Memory B cell (primary cell): ENCODE measurements at regions not wholly inside any gene's neighbourhood (a gene's known extent, or its start where the extent isn't known, plus 50 kb on each side); places are given as distances from the start of the nearest gene placed in this dataset.

Source experiments
- ATAC-seq: fragments of 150-1000 bp; cut with Tn5 transposase; 2 replicates; pipeline ENCODE4 v1.10.0; 2021; ENCODE audit warnings: low read depth, mild to moderate bottlenecking, moderate library complexity
- DNase-seq, 2 donors: peaks; one replicate each; pipeline ENCODE4 v3.0.0; 2022; ENCODE audit warnings: low spot score in 2 of 2
- H3K27ac Mint-ChIP-seq: one replicate; pipeline ENCODE4 v1.8.0; 2022; ENCODE audit warnings: mild to moderate bottlenecking, moderate library complexity, mixed read lengths
- H3K27me3 Mint-ChIP-seq: one replicate; pipeline ENCODE4 v1.8.0; 2022; ENCODE audit warnings: mixed read lengths
- H3K36me3 Mint-ChIP-seq: one replicate; pipeline ENCODE4 v1.8.0; 2022; ENCODE audit warnings: mild to moderate bottlenecking, mixed read lengths
- H3K4me1 Mint-ChIP-seq: one replicate; pipeline ENCODE4 v1.8.0; 2022; ENCODE audit warnings: mixed read lengths
- H3K4me3 Mint-ChIP-seq: one replicate; pipeline ENCODE4 v1.8.0; 2022; ENCODE audit warnings: mild to moderate bottlenecking, moderate library complexity, mixed read lengths
- H3K9me3 Mint-ChIP-seq: one replicate; pipeline ENCODE4 v1.8.0; 2022; ENCODE audit warnings: mixed read lengths

GRCh38 chr9:82539146-82539545 is 523.8 kb downstream of the RASEF start:
- Mint-ChIP-seq H3K4me3 (no peak overlapping the region), H3K9me3 (no peaks in the 10 kb centered on the region), H3K36me3 (no peaks in the 10 kb centered on the region), H3K4me1 (no peaks in the 10 kb centered on the region), H3K27ac (no peak overlapping the region), H3K27me3 (peaks cover 1% of the 10 kb centered on the region)
- ATAC-seq (no peak), DNase-seq (no peak)

DNA sequence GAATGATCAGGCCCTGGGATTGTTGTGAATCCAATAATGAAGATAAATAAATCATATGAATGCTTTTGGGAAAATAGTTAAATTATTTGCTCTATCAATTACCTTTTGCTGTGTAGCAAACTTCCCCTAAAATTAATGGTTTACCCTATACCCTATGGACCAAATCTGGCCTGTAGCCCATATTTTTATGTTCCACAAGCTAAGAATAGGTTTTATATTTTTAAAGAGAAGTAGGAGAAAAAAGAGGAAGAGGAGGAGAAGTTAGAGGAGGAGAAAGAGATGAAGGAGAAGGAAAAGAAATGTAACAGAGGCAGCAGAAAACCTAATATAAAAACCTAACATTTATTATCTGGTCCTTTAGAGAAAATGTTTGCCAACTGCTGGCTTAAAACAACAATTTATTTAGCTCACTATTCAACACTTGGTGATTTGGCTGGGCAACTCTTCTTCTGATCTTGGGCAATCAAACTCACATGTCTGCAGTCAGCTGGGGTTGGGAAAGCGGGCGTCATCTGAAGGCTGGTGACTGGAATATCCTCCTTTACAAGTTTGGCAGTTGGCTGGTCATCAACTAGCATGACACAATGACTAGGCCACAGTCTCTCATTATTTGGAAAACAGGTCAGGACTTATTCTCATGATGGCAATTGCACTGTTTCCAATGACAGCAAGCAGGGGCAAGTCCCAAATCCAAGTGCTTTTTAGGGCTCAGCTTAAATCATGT is 522.9 kb downstream of the RASEF start:
- Mint-ChIP-seq H3K36me3 (no peaks in the 10 kb centered on the region), H3K27ac (no peak overlapping the region), H3K9me3 (no peaks in the 10 kb centered on the region), H3K4me1 (no peaks in the 10 kb centered on the region), H3K27me3 (peaks cover 1% of the 10 kb centered on the region), H3K4me3 (no peak overlapping the region)
- no peak for DNase-seq
- ATAC-seq = no peak

GRCh38 chr9:82543726-82544125 is 519.2 kb downstream of the RASEF start:
- Mint-ChIP-seq H3K27me3 (peaks cover 1% of the 10 kb centered on the region), H3K4me3 (no peak overlapping the region), H3K9me3 (no peaks in the 10 kb centered on the region), H3K4me1 (no peaks in the 10 kb centered on the region), H3K27ac (no peak overlapping the region), H3K36me3 (no peaks in the 10 kb centered on the region)
- DNase-seq (no peak), ATAC-seq (no peak)

GRCh38 chr9:82546136-82546535 is 516.8 kb downstream of the RASEF start:
- no peak overlapping the region for H3K27ac Mint-ChIP-seq
- no peaks in the 10 kb centered on the region for H3K36me3 Mint-ChIP-seq
- H3K27me3 Mint-ChIP-seq = peaks cover 1% of the 10 kb centered on the region
- H3K9me3 Mint-ChIP-seq = no peaks in the 10 kb centered on the region
- DNase-seq (no peak), ATAC-seq (no peak)
- no peaks in the 10 kb centered on the region for H3K4me1 Mint-ChIP-seq
- H3K4me3 Mint-ChIP-seq = no peak overlapping the region

DNA sequence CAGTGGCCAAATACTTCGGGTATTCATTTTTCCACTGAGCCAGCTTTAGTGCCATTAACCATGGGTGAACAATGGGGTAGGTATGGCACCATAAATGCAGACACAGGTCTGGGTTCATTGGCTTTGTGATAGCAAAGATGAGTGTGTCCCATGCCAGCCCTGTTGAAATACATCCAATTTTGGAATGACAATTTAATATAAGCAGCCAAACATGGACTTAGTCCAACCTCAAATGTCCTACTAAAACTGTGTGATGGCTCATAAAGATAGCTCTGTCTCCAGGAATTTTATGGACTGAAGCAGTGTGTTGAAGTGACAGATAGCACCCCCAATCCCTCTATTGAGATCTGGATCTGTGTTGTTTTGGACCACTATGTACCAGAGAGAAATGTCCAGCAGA is 514.9 kb downstream of the RASEF start:
- H3K9me3 Mint-ChIP-seq = no peaks in the 10 kb centered on the region
- ATAC-seq (no peak), DNase-seq (no peak)
- no peak overlapping the region for H3K4me3 Mint-ChIP-seq
- H3K27ac Mint-ChIP-seq = no peak overlapping the region
- H3K36me3 Mint-ChIP-seq = no peaks in the 10 kb centered on the region
- H3K27me3 Mint-ChIP-seq = peaks cover 1% of the 10 kb centered on the region
- H3K4me1 Mint-ChIP-seq = no peaks in the 10 kb centered on the region

DNA sequence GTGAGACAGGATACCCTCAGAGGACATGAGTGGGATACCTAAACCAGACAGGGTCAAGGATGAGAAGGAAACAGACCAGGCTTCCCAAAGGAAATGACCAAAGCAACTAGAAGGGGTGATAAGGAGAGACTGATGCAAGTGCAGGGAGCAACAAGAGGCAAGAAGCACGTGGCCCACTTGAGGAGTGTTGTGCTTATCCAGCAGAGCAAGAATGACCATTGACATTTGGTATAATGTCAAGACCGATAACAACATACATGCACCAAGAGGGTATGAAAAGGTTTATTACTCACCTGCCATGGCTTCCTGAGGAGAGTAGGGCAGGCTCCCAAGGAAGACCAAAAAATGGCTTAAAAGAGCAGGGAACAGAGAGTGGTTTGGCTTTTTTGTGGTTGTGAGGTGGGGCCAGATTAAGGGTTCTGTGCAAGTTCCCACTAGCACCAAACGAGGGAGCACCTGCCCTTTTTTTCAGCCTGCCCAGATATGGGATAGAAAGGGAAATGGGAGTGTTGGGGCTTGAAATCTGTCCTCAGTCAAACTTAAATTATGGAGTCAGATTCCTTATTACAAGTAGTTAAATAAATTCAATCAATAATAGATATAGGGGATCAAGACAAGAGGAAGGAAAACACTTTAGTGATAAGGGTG is 513.6 kb downstream of the RASEF start:
- Mint-ChIP-seq H3K4me3 (no peak overlapping the region), H3K4me1 (no peaks in the 10 kb centered on the region), H3K9me3 (no peaks in the 10 kb centered on the region), H3K36me3 (no peaks in the 10 kb centered on the region), H3K27ac (no peak overlapping the region), H3K27me3 (peaks cover 1% of the 10 kb centered on the region)
- ATAC-seq = no peak
- DNase-seq = no peak

DNA sequence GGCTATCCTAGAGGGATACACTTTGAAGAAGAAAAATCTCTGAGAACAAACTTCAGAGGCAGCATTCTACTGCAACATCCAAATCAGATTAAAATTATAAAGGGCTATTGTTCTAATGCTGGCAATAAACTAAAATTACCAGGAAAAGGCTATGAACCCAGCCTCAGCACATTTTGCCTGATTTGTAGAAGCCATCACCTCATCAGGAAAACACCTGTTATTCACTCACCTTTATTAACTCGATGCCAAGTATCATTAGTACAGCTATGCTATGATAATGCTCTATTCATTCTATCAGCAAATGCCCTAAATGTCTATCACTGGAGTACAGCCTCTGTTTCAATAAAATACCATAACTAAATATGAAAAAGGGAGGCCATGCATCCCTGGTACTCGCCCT is 510.2 kb downstream of the RASEF start:
- Mint-ChIP-seq H3K27me3 (no peaks in the 10 kb centered on the region), H3K4me3 (no peak overlapping the region), H3K9me3 (no peaks in the 10 kb centered on the region), H3K36me3 (no peaks in the 10 kb centered on the region), H3K27ac (no peak overlapping the region), H3K4me1 (no peaks in the 10 kb centered on the region)
- ATAC-seq (no peak), DNase-seq (no peak)

DNA sequence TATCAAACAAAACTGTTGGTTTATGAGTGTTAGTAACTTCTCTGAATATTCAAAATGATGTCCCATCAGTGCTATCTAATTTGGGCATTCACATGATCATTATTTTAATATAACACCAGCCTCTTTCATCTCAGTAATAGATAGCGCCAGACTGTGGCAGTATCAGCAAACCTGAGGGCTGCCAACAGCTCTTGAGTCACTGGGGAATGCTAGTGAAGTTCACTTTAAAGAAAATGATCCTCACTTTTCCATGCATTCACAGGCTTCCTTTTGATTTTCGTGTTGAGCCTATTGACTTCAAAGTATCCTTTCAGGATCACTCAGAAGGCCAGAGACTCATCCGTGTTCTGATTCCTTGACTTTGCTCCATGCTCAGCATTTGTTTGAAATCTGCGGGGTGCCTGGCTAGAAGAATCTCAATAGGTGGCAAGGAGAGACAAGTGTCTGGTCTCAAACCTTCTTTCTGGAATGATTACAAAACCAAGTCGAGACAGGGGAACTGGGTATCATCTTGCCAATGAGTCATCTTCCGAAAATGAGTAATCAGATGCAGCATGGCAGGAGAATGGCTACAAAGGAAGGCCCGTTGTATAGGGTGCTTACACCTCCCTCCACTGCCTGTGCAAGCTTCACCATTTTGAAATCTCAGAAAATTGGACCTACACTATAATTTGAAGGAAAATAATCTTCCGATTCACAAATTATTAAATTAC is 509.1 kb downstream of the RASEF start:
- Mint-ChIP-seq H3K9me3 (no peaks in the 10 kb centered on the region), H3K4me3 (no peak overlapping the region), H3K36me3 (no peaks in the 10 kb centered on the region), H3K4me1 (no peaks in the 10 kb centered on the region), H3K27me3 (no peaks in the 10 kb centered on the region), H3K27ac (no peak overlapping the region)
- DNase-seq (no peak), ATAC-seq (no peak)

DNA sequence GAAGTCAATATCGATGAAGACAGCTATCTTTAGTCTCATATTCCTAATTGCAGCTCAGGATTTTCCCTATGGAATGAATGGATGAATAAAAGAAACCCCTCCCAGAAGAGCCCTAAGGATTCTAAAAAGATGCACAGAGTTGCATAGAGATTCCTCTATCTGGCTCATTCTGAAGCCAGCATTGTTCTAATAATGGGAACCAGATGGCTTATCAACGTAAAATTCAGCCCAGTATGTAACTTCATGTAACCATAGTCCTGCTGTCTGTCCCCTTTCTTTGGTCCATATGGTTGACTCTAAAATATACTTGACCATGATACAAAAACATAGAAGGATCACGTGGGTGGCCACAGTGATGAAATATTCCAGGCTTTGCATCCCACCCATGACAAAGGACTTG is 508.6 kb downstream of the RASEF start:
- Mint-ChIP-seq H3K4me1 (no peaks in the 10 kb centered on the region), H3K4me3 (no peak overlapping the region), H3K36me3 (no peaks in the 10 kb centered on the region), H3K27ac (no peak overlapping the region), H3K27me3 (peaks cover under 1% of the 10 kb centered on the region), H3K9me3 (no peaks in the 10 kb centered on the region)
- ATAC-seq = no peak
- DNase-seq = no peak

- Mint-ChIP-seq H3K4me3 (no peak overlapping the region), H3K36me3 (no peaks in the 10 kb centered on the region), H3K9me3 (peaks cover 1% of the 10 kb centered on the region), H3K4me1 (no peaks in the 10 kb centered on the region), H3K27me3 (peaks cover 3% of the 10 kb centered on the region), H3K27ac (no peak overlapping the region)
- DNase-seq = no peak
- no peak for ATAC-seq
These were observed 507.9 kb downstream of the RASEF start for GRCh38 chr9:82555031-82555430.

- Mint-ChIP-seq H3K9me3 (peaks cover 1% of the 10 kb centered on the region), H3K27ac (no peak overlapping the region), H3K27me3 (peaks cover 3% of the 10 kb centered on the region), H3K4me3 (no peak overlapping the region), H3K4me1 (no peaks in the 10 kb centered on the region), H3K36me3 (no peaks in the 10 kb centered on the region)
- DNase-seq = no peak
- no peak for ATAC-seq
These were observed 507.4 kb downstream of the RASEF start for GRCh38 chr9:82555431-82556051.

DNA sequence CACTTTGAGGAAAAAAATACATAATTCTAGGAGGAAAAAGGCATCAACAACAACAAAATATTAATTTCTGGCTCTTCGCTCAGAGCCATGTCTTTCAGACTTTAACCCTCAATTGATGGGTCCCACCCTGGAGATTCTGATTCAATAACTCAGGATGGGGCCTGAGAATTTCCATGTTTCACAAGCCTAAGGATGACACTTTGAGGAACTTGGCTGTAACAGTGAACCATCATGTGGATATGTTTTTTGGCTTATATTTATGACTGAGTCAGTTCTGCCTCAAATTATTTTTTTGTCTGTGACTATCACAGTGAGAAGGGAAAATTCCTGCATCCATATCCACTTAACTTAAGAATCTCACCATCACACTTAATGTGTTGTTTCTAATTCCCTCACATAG is 504.6 kb downstream of the RASEF start:
- no peaks in the 10 kb centered on the region for H3K4me1 Mint-ChIP-seq
- DNase-seq = no peak
- peaks cover 3% of the 10 kb centered on the region for H3K27me3 Mint-ChIP-seq
- no peaks in the 10 kb centered on the region for H3K36me3 Mint-ChIP-seq
- no peak for ATAC-seq
- H3K27ac Mint-ChIP-seq = no peak overlapping the region
- peaks cover 1% of the 10 kb centered on the region for H3K9me3 Mint-ChIP-seq
- H3K4me3 Mint-ChIP-seq = no peak overlapping the region

GRCh38 chr9:82558855-82559630 is 503.9 kb downstream of the RASEF start:
- DNase-seq = no peak
- no peaks in the 10 kb centered on the region for H3K36me3 Mint-ChIP-seq
- no peak overlapping the region for H3K4me3 Mint-ChIP-seq
- peaks cover 1% of the 10 kb centered on the region for H3K9me3 Mint-ChIP-seq
- no peak overlapping the region for H3K27ac Mint-ChIP-seq
- no peak for ATAC-seq
- peaks cover 3% of the 10 kb centered on the region for H3K27me3 Mint-ChIP-seq
- no peaks in the 10 kb centered on the region for H3K4me1 Mint-ChIP-seq

DNA sequence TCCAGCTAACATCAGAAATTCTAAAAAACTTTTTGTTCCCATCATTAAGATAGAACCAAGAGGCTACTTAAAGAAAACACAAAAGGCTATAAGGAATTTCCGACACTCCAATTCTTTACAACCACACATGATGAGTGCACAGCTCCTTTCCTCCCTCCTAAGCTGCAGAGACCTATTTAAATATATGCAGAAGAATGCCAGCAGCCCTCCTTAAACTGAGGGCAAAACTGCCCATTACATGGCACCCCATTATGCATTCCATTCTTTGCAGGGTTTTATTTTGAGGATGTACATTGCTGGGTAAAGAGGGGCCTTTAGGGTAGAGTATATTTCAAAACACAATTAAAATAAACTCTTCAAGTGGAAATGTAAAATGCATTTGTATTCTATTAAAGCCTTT is 502.9 kb downstream of the RASEF start:
- H3K27me3 Mint-ChIP-seq = peaks cover 4% of the 10 kb centered on the region
- ATAC-seq (no peak), DNase-seq (no peak)
- H3K9me3 Mint-ChIP-seq = peaks cover 1% of the 10 kb centered on the region
- no peak overlapping the region for H3K4me3 Mint-ChIP-seq
- H3K4me1 Mint-ChIP-seq = no peaks in the 10 kb centered on the region
- H3K36me3 Mint-ChIP-seq = peaks cover 2% of the 10 kb centered on the region
- no peak overlapping the region for H3K27ac Mint-ChIP-seq
